Endodermal cell (in vitro differentiated cells): ENCODE measurements at regions not wholly inside any gene's neighbourhood (a gene's known extent, or its start where the extent isn't known, plus 50 kb on each side); places are given as distances from the start of the nearest gene placed in this dataset.

Source experiments
- DNase-seq: peaks from one replicate; pipeline ENCODE4 v3.0.0-alpha.2; 2017
- H3K27ac ChIP-seq: 2 replicates; pipeline ENCODE4 v1.5.1; 2013; ENCODE audit warnings: mild to moderate bottlenecking, low read depth, low read length, moderate library complexity
- H3K27me3 ChIP-seq: 2 replicates; pipeline ENCODE4 v1.6.1; 2013; ENCODE audit warnings: mild to moderate bottlenecking, low read length, moderate library complexity; ENCODE audit not compliant: insufficient read depth, control insufficient read depth, poor library complexity, severe bottlenecking
- H3K36me3 ChIP-seq: 2 replicates; pipeline ENCODE4 v1.7.0; 2013; ENCODE audit warnings: mild to moderate bottlenecking, low read length, moderate library complexity; ENCODE audit not compliant: control insufficient read depth, insufficient read depth
- H3K4me1 ChIP-seq: one replicate; pipeline ENCODE4 v1.7.0; 2013; ENCODE audit warnings: low read length; ENCODE audit not compliant: control insufficient read depth, insufficient read depth
- H3K4me3 ChIP-seq: 2 replicates; pipeline ENCODE4 v1.5.1; 2013; ENCODE audit warnings: mild to moderate bottlenecking, low read length, moderate library complexity
- H3K9ac ChIP-seq: 2 replicates; pipeline ENCODE4 v1.6.1; 2013; ENCODE audit warnings: mild to moderate bottlenecking, low read length, moderate library complexity; ENCODE audit not compliant: poor library complexity, severe bottlenecking; ENCODE audit errors: extremely low read depth
- H3K9me3 ChIP-seq: 2 replicates; pipeline ENCODE4 v1.6.1; 2013; ENCODE audit warnings: mild to moderate bottlenecking, low read length, moderate library complexity; ENCODE audit not compliant: control insufficient read depth
- H3K27ac Mint-ChIP-seq: 2 replicates; pipeline ENCODE4 v1.8.0; 2020; ENCODE audit warnings: mixed read lengths
- H3K27me3 Mint-ChIP-seq: 2 replicates; pipeline ENCODE4 v1.8.0; 2021; ENCODE audit warnings: mild to moderate bottlenecking, mixed read lengths; ENCODE audit not compliant: insufficient read depth
- H3K36me3 Mint-ChIP-seq: 2 replicates; pipeline ENCODE4 v1.8.0; 2020; ENCODE audit warnings: low read depth, mixed read lengths
- H3K4me1 Mint-ChIP-seq: 2 replicates; pipeline ENCODE4 v1.8.0; 2020; ENCODE audit warnings: mixed read lengths
- H3K4me3 Mint-ChIP-seq: 2 replicates; pipeline ENCODE4 v1.8.0; 2020; ENCODE audit warnings: mild to moderate bottlenecking, moderate library complexity, mixed read lengths
- H3K9me3 Mint-ChIP-seq: 2 replicates; pipeline ENCODE4 v1.8.0; 2020; ENCODE audit warnings: mild to moderate bottlenecking, mixed read lengths
- CTCF ChIP-seq: fragments of 200-600 bp; sonication (generic); conservative IDR thresholded peaks from 2 replicates; pipeline ENCODE4 v1.5.0; 2021; ENCODE audit warnings: antibody characterized with exemption, mild to moderate bottlenecking
- WGBS, 2 experiments: methylation state at CpG; one replicate each; pipeline versions ENCODE4 v1.1.5 to v1.1.7; 2013; ENCODE audit warnings: missing lambda C conversion rate in 2 of 2, mixed read lengths in 1 of 2; ENCODE audit not compliant: insufficient coverage in 1 of 2, insufficient read length in 1 of 2; 5-methylcytosine and 5-hydroxymethylcytosine counted together

- Mint-ChIP-seq H3K27me3 (no peaks in the 10 kb centered on the region), H3K4me1 (no peaks in the 10 kb centered on the region), H3K36me3 (peaks cover 7% of the 10 kb centered on the region), H3K9me3 (no peaks in the 10 kb centered on the region), H3K4me3 (no peak overlapping the region), H3K27ac (no peak overlapping the region)
- no peak for TF ChIP-seq CTCF
- H3K4me3 ChIP-seq = no peak overlapping the region
- H3K4me1 ChIP-seq = no peaks in the 10 kb centered on the region
- H3K9me3 ChIP-seq = no peaks in the 10 kb centered on the region
- DNase-seq = peak; percentile 29
- no peak overlapping the region for H3K9ac ChIP-seq
- 91 to 95% methylated on average over 15 to 23 of the region's 23 CpGs for WGBS, 2 experiments
- H3K27ac ChIP-seq = no peak overlapping the region
- H3K36me3 ChIP-seq = no peaks in the 10 kb centered on the region
- no peaks in the 10 kb centered on the region for H3K27me3 ChIP-seq
Observed at GRCh38 chr22:48739348-48740085, 1088.2 kb downstream of the BRD1 start.

GRCh38 chr22:48738204-48738980 lies 1089.3 kb downstream of the BRD1 start:
- H3K27ac Mint-ChIP-seq = no peak overlapping the region
- no peak for DNase-seq
- Histone ChIP-seq H3K4me1 (no peaks in the 10 kb centered on the region), H3K27me3 (no peaks in the 10 kb centered on the region), H3K27ac (no peak overlapping the region), H3K9me3 (no peaks in the 10 kb centered on the region), H3K9ac (no peak overlapping the region), H3K36me3 (no peaks in the 10 kb centered on the region), H3K4me3 (no peak overlapping the region)
- WGBS, 2 experiments = 92 to 94% methylated on average over 19 of the region's 20 CpGs
- H3K4me3 Mint-ChIP-seq = no peak overlapping the region
- H3K9me3 Mint-ChIP-seq = no peaks in the 10 kb centered on the region
- no peak for TF ChIP-seq CTCF
- H3K27me3 Mint-ChIP-seq = no peaks in the 10 kb centered on the region
- H3K4me1 Mint-ChIP-seq = no peaks in the 10 kb centered on the region
- H3K36me3 Mint-ChIP-seq = peaks cover 14% of the 10 kb centered on the region

- Mint-ChIP-seq H3K4me1 (no peaks in the 10 kb centered on the region), H3K4me3 (no peak overlapping the region), H3K9me3 (no peaks in the 10 kb centered on the region), H3K27me3 (no peaks in the 10 kb centered on the region), H3K27ac (no peak overlapping the region), H3K36me3 (peaks cover 16% of the 10 kb centered on the region)
- no peaks in the 10 kb centered on the region for H3K9me3 ChIP-seq
- H3K27me3 ChIP-seq = no peaks in the 10 kb centered on the region
- 95 to 99% methylated on average over 13 to 22 of the region's 22 CpGs for WGBS, 2 experiments
- no peak for DNase-seq
- no peak overlapping the region for H3K27ac ChIP-seq
- H3K9ac ChIP-seq = no peak overlapping the region
- H3K36me3 ChIP-seq = no peaks in the 10 kb centered on the region
- no peak overlapping the region for H3K4me3 ChIP-seq
- TF ChIP-seq CTCF = no peak
- no peaks in the 10 kb centered on the region for H3K4me1 ChIP-seq
Observed at GRCh38 chr22:48737461-48738203, 1090.0 kb downstream of the BRD1 start.
